Lower lobe of right lung (tissue), 2 donors: ENCODE measurements at regions not wholly inside any gene's neighbourhood (a gene's known extent, or its start where the extent isn't known, plus 50 kb on each side); places are given as distances from the start of the nearest gene placed in this dataset.

Experiments used
- ATAC-seq, 2 donors: fragments of 200-7000 bp; cut with Tn5 transposase; one replicate each; pipeline ENCODE4 v1.9.1; 2020 to 2022; ENCODE audit warnings: mild to moderate bottlenecking in 2 of 2, moderate library complexity in 2 of 2
- DNase-seq: peaks from one replicate; pipeline ENCODE4 v3.0.0-alpha.2; 2020
- H3K27ac ChIP-seq: fragments of 200-600 bp; one replicate; pipeline ENCODE4 v1.8.0; 2022
- H3K27me3 ChIP-seq: fragments of 200-600 bp; one replicate; pipeline ENCODE4 v1.8.0; 2022; ENCODE audit warnings: low read depth
- H3K36me3 ChIP-seq: fragments of 200-600 bp; one replicate; pipeline ENCODE4 v1.8.0; 2022; ENCODE audit warnings: mild to moderate bottlenecking
- H3K4me1 ChIP-seq: fragments of 200-600 bp; one replicate; pipeline ENCODE4 v1.8.0; 2022
- H3K4me3 ChIP-seq: fragments of 200-600 bp; one replicate; pipeline ENCODE4 v1.8.0; 2022; ENCODE audit warnings: mild to moderate bottlenecking
- H3K9me3 ChIP-seq: fragments of 200-600 bp; one replicate; pipeline ENCODE4 v1.8.0; 2022
- CTCF ChIP-seq: fragments of 200-600 bp; IDR thresholded peaks from one replicate; pipeline ENCODE4 v1.8.0; 2022; ENCODE audit warnings: antibody characterized with exemption, mild to moderate bottlenecking
- intact Hi-C: fragments of 100-400 bp; cut with DNase I; formaldehyde crosslinking; loops from one replicate; pipeline ENCODE4 v1.11.0; 2022
- donor health status: DM: no; HTN: yes; CAD: no; lungs with severe emphysema.

- no peak overlapping the region for H3K4me3 ChIP-seq
- intact Hi-C loops: no loop called here
- H3K36me3 ChIP-seq: no peaks in the 10 kb centered on the region
- no peak overlapping the region for H3K27ac ChIP-seq
- no peak for ATAC-seq
- H3K27me3 ChIP-seq: no peaks in the 10 kb centered on the region
- H3K9me3 ChIP-seq: no peaks in the 10 kb centered on the region
- no peak for TF ChIP-seq CTCF
- no peak for DNase-seq
- no peaks in the 10 kb centered on the region for H3K4me1 ChIP-seq
Observed at GRCh38 chr10:2225609-2226008, 488.3 kb upstream of the ADARB2 start.

GRCh38 chr10:2223548-2224320 is 486.4 kb upstream of the ADARB2 start:
- no peaks in the 10 kb centered on the region for H3K27me3 ChIP-seq
- H3K9me3 ChIP-seq: no peaks in the 10 kb centered on the region
- no peak overlapping the region for H3K4me3 ChIP-seq
- no peak for TF ChIP-seq CTCF
- H3K27ac ChIP-seq: no peak overlapping the region
- intact Hi-C loops: no loop called here
- no peaks in the 10 kb centered on the region for H3K4me1 ChIP-seq
- H3K36me3 ChIP-seq: no peaks in the 10 kb centered on the region
- no peak for ATAC-seq
- DNase-seq: no peak

GRCh38 chr10:2222631-2223030 is 485.3 kb upstream of the ADARB2 start:
- H3K4me3 ChIP-seq: no peak overlapping the region
- no peaks in the 10 kb centered on the region for H3K9me3 ChIP-seq
- ATAC-seq (no peak), DNase-seq (no peak)
- no peaks in the 10 kb centered on the region for H3K27me3 ChIP-seq
- TF ChIP-seq CTCF: no peak
- no peak overlapping the region for H3K27ac ChIP-seq
- no peaks in the 10 kb centered on the region for H3K4me1 ChIP-seq
- intact Hi-C loops: no loop called here
- no peaks in the 10 kb centered on the region for H3K36me3 ChIP-seq

- H3K27ac ChIP-seq: no peak overlapping the region
- no peaks in the 10 kb centered on the region for H3K36me3 ChIP-seq
- H3K27me3 ChIP-seq: no peaks in the 10 kb centered on the region
- H3K4me1 ChIP-seq: no peaks in the 10 kb centered on the region
- intact Hi-C loops: no loop called here
- no peaks in the 10 kb centered on the region for H3K9me3 ChIP-seq
- ATAC-seq (no peak), DNase-seq (no peak)
- TF ChIP-seq CTCF: no peak
- H3K4me3 ChIP-seq: no peak overlapping the region
Observed at GRCh38 chr10:2214805-2215204, 477.5 kb upstream of the ADARB2 start.

GRCh38 chr10:2214092-2214491 is 476.8 kb upstream of the ADARB2 start:
- Histone ChIP-seq H3K4me1 (no peaks in the 10 kb centered on the region), H3K9me3 (no peaks in the 10 kb centered on the region), H3K4me3 (no peak overlapping the region), H3K27ac (no peak overlapping the region), H3K27me3 (no peaks in the 10 kb centered on the region), H3K36me3 (no peaks in the 10 kb centered on the region)
- no peak for DNase-seq
- peak in 1 of 2 donors; percentile 9 for ATAC-seq
- intact Hi-C loops: no loop called here
- no peak for TF ChIP-seq CTCF
